Activated T-cell treated with anti-CD3 and anti-CD28 coated beads for 48 hours (primary cell): ENCODE measurements at regions not wholly inside any gene's neighbourhood (a gene's known extent, or its start where the extent isn't known, plus 50 kb on each side); places are given as distances from the start of the nearest gene placed in this dataset.
"Not testable (repeated sequence)": the region's sequence is repeated elsewhere in the genome, so short reads cannot be mapped to it uniquely, and the experiment has no call there.

ENCODE experiments used
- DNase-seq: peaks from one replicate; pipeline ENCODE4 v3.0.0-alpha.2; 2020; ENCODE audit warnings: low read depth

GRCh38 chr2:145012214-145012670 is 492.3 kb upstream of the ZEB2 start:
- DNase-seq: no peak

GRCh38 chr2:145010635-145011034 is 490.7 kb upstream of the ZEB2 start:
- DNase-seq: no peak

GRCh38 chr2:145007960-145008263 is 488.0 kb upstream of the ZEB2 start:
- no peak for DNase-seq

- DNase-seq: no peak
Measured at GRCh38 chr2:145007093-145007959, 487.4 kb upstream of the ZEB2 start.

- DNase-seq: no peak
Measured at GRCh38 chr2:145002624-145003023, 482.7 kb upstream of the ZEB2 start.

GRCh38 chr2:145000376-145000775 is 480.5 kb upstream of the ZEB2 start:
- DNase-seq: no peak

- DNase-seq: no peak
Measured at GRCh38 chr2:144999936-145000335, 480.0 kb upstream of the ZEB2 start.

- no peak for DNase-seq
Measured at GRCh38 chr2:144999071-144999875, 479.4 kb upstream of the ZEB2 start.

GRCh38 chr2:144998435-144998834 is 478.5 kb upstream of the ZEB2 start:
- no peak for DNase-seq

GRCh38 chr2:144996225-144996795 is 476.4 kb upstream of the ZEB2 start:
- no peak for DNase-seq

GRCh38 chr2:144995482-144995881 is 475.6 kb upstream of the ZEB2 start:
- DNase-seq: no peak

- no peak for DNase-seq
Measured at GRCh38 chr2:144990661-144991060, 470.7 kb upstream of the ZEB2 start.

GRCh38 chr2:144989579-144990270 is 469.8 kb upstream of the ZEB2 start:
- no peak for DNase-seq

GRCh38 chr2:144988591-144988990 is 468.7 kb upstream of the ZEB2 start:
- DNase-seq: no peak

- DNase-seq: no peak
Measured at GRCh38 chr2:144986691-144987090, 466.8 kb upstream of the ZEB2 start.

GRCh38 chr2:144984038-144984437 is 464.1 kb upstream of the ZEB2 start:
- DNase-seq: no peak

GRCh38 chr2:144983107-144983506 is 463.2 kb upstream of the ZEB2 start:
- no peak for DNase-seq

GRCh38 chr2:144982481-144982880 is 462.6 kb upstream of the ZEB2 start:
- no peak for DNase-seq

- DNase-seq: no peak
Measured at GRCh38 chr2:144975881-144976280, 456.0 kb upstream of the ZEB2 start.

GRCh38 chr2:144972676-144973075 is 452.8 kb upstream of the ZEB2 start:
- no peak for DNase-seq

- DNase-seq: no peak
Measured at GRCh38 chr2:144971786-144972335, 451.9 kb upstream of the ZEB2 start.

GRCh38 chr2:144970410-144970809 is 450.5 kb upstream of the ZEB2 start:
- not testable (repeated sequence) for DNase-seq
